HG02943 (cell line): ENCODE measurements at regions not wholly inside any gene's neighbourhood (a gene's known extent, or its start where the extent isn't known, plus 50 kb on each side); places are given as distances from the start of the nearest gene placed in this dataset.
"Not testable (repeated sequence)": the region's sequence is repeated elsewhere in the genome, so short reads cannot be mapped to it uniquely, and the experiment has no call there.

Source experiments
- ATAC-seq: cut with Tn5 transposase; IDR thresholded peaks from one replicate; pipeline ENCODE4 v1.9.1; 2021; ENCODE audit warnings: mild to moderate bottlenecking, low read depth, moderate library complexity; ENCODE audit not compliant: unreplicated experiment

DNA sequence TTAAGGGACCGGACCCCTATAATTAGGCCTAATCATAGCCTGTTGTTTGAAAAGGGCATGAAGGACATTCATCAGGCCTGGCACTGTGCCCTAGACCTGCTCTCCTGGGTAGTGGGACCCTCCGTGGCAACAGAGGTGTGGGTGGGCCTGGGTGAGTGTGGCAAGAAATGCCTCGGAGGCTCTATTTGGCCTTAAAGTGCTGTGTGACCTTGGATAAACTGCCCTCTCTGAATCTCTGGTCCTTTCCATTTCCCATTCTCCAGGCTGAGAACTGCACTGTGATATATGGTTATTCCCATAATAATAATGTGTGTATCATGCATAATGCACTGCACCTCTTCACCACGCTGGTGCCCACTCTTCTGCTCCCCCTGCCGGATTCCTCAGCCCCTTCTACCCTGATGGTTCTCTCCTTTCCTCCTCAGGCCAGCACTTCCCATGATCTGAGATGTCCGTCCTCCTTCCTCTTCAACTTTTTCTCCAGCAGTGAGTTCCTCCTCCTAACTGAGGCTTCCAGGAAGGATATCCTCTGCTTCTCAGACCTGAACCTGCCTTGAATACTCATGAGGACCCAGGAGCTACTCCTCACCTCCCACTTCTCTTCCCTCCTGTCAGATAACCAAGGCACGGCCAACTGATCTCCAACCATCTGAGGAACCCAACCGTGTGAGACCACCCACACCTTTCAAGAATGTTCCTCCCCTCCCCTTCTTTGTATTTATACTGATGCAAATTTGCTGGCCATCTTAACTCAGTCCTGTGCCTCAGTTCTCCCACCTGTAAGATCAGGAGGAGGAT is 111.0 kb upstream of the PZP start:
- ATAC-seq = no peak

DNA sequence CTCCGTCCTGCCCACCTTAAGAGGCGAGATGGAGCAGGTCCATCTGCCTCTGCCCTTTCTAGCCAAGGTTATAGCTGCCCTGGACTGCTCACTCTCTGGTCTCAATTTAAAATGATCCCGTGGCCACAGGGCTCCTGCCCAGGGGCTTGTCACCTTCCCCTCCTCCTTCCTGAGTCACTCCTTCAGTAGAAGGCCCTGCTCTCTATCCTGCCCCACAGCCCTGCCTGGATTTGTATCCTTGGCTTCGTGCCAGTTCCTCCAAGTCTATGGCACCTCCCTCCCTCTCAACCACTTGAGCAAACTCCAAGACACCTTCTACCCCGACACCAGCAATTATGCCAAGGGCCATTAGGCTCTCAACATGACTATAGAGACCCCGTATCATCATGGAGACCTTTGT is 105.3 kb upstream of the PZP start:
- not testable (repeated sequence) for ATAC-seq

DNA sequence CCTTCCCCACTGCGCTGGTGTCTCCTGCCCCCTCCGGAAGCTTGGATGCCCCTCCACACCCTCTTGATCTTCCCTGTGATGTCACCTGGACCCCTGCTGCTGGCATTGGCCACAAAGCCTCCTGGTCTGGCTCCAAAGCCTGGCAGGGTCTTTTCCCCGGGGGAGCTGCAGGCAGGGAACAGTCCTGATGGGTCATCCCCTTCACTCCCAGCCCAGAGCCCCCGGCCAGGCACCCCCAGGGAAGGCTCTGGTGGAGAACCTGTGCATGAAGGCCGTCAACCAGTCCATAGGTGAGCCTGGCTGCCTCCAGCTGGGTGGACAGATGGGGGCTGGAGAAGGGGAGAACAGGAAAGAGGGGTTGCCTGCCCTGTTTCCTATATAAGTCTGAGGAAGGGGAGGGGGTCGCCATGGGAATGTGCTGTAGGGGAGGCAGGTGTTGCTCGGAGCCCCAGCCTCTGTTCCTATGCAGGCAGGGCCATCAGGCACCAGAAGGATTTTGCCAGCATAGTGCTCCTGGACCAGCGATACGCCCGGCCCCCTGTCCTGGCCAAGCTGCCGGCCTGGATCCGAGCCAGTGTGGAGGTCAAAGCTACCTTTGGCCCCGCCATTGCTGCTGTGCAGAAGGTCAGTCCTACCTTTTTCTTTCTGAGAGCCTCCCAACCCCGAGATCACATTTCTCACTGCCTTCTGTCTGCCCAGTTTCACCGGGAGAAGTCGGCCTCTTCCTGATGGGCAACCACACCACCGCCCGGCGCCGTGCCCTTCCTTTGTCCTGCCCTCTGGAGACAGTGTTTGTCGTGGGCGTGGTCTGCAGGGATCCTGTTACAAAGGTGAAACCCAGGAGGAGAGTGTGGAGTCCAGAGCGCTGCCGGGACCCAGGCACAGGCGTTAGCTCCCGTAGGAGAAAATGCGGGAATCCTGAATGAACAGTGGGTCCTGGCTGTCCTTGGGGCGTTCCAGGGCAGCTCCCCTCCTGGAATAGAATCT is 104.5 kb upstream of the PZP start:
- ATAC-seq = not testable (repeated sequence)

DNA sequence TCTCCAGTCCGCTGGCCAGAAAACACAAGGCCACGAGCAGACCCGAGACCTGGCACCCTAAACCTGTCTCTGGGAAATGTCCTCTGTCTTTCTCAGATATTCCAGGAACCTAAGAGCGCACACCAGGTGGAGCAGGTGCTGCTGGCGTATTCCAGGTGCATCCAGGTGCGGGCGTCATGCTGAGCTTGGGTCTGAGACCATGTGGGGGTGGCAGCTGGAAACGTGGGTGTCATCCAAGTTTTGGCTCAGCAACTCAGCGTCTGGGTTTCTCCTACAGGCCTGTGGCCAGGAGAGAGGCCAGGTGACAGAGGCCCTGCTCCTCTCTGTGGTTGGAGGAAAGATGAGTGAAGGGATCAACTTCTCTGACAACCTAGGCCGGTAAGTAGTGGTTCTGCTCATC is 103.3 kb upstream of the PZP start:
- ATAC-seq = not testable (repeated sequence)

DNA sequence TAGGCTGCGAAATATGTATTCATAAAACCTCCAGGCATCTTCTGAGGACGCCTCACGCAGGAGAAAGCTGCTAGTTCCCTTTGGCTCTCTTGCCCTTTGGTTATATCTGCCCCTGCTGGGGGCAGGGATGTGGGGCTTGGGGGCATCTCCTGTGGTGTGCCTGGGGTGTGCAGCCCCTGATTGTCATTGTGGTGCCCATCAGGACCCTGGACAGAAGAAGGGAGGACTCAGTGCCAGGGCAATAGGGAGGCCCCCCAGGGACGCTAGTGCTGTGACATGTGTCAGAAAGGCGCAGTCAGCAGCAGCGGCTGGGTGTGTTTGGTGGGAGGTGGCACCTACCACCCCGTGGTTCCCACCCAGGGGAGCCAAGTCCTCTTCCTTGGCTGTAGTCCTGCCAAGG is 102.5 kb upstream of the PZP start:
- not testable (repeated sequence) for ATAC-seq

DNA sequence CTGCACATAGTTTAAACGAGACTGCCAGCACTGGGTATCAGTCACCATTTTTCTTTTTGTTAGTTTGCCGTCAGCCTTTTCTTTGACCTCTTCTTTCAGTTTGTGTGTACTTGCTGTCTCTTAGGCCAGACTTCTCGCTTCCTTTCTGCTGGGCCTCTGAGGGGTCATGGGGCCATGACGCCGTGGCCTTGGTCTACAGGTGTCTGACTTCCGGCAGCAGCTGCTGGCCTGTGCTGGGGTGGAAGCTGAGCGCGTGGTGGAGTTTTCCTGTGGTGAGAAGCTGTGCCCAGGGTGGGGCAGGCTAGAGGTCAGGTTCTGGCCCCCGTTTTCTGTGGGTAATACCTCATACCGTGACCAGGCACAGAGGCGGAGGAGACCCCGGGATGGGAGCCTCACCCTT is 101.6 kb upstream of the PZP start:
- ATAC-seq = not testable (repeated sequence)

DNA sequence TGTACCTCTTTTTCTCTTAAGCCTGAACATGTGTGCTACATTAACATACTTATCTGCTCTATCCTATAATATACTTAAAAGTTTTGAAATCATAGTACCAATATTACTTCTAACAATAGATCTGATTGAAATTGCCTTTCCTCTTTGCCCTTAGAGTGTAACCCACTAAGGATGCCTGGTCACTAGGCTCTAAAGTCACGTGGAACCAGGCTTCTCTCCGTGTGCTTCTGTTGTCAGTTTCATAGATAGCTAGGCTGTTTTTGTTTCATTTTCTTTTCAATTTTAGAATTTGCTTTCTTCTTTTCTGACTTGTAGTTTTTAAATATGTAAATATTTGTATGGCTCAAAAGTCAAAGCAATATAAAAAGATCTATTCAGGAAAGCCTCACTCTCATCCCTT is 100.5 kb upstream of the PZP start:
- ATAC-seq = not testable (repeated sequence)

DNA sequence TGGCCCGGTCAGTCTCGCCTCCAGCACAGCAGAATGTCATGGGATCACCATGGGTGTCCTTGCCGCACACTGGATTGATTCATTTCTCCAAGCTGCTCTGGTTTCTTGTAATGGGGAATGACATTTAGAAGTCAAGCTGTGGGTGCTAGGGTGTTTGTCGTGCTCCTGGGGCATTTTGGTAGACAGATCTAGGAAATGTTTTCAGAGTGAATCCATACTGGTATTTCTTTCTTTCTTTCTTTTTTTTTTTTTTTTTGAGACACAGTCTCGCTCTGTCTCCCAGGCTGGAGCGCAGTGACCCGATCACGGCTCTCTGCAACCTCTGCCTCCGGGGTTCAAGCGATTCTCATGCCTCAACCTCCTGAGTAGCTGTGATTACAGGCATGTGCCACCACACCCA is 100.0 kb upstream of the PZP start:
- not testable (repeated sequence) for ATAC-seq

DNA sequence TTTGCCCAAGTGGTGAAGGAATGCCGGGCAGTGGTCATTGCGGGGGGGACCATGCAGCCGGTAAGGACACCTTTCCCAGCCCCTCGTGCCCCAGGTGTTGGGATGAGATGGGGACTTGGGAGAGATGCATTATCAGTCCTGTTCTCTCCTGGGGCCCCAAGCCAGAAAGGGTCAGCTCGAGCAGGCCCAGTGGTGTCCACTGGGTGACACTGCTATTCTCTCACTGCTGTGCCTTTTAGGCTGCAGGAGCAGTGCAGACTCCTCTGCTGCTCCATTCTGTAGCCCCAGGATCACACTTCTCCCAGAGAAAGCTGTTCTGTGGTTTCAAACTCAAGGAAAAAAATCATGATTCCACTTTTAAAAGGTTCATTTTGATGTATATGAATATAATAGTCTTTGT is 99.1 kb upstream of the PZP start:
- not testable (repeated sequence) for ATAC-seq

DNA sequence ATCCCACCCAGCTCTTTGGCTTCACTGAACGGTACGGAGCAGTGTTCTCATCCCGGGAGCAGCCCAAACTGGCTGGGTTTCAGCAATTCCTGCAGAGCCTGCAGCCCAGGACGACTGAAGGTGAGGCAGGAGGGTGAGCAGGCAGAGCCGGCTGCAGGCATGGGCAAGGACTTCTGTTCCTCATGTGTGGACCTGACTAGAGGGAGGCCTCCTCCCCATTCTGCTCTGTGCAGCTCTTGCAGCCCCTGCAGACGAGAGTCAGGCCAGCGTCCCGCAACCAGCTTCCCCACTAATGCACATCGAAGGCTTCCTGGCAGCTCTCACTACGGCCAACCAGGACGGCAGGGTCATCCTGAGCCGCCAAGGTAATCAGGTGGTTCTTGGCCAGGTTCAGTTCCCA is 97.8 kb upstream of the PZP start:
- not testable (repeated sequence) for ATAC-seq

DNA sequence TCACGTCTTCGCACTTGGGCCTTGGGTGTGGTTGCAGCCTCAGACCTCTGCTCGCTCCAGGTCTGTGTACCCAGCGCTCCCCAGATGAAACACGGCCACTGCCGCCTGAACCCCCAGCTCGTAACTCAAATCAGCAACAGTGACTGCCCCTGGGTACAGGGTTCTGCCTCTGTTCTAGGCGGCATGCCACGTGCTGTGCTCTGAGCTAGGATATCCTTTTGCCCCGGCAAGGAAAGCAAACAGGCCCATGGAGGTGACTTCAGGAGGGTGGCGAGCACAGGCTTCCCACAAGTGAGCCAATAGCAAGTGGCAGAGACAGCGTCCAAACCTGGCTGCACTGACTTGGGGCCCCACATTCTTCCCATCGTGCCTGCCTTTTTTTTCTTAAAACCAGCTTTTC is 96.3 kb upstream of the PZP start:
- not testable (repeated sequence) for ATAC-seq

DNA sequence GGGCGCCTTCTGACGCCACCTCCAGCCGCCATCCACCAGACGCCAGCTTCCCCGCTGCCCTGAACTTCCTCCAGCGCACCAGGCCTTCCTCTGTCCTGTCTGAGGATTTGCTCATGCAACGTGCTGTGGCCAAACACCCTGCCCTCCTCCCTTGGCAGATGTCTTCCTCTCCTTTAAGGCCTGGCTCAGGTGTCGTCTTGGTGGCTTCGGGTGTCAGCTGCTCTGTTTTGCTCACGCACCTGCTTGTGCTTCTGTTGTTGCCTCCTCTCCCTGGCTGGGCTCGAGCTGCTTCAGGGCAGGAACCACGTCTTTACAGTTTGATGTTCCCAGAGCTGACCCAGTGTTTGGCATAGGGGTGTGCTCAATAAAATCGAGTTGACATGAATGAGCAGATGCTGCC is 87.7 kb upstream of the PZP start:
- ATAC-seq = not testable (repeated sequence)

DNA sequence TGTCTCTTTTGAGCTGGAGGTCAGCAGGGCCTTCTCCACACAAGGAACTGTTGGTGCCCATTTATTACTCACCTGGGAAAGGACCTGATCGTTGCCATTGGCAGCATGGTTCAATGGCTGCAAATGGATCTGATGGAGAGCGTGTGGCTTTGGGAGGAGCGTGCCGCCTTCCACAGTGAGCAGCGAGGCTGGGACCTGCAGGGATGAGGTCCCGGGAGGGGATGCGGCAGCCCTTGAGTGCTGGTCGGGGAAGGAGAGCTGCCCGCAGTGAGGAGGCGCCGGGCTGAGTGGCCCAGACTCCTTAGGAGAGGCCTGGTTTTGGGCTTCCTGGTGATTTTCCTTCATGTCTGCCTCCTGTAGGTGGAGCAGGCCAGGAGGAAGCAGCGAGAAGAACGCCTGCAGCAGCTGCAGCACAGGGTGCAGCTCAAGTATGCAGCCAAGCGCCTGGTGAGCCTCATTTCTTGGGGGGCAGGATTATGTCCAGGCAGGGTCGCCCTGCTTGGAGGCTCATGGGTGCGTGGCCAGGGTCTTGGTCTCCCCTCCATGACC is 86.0 kb upstream of the PZP start:
- ATAC-seq = not testable (repeated sequence)

DNA sequence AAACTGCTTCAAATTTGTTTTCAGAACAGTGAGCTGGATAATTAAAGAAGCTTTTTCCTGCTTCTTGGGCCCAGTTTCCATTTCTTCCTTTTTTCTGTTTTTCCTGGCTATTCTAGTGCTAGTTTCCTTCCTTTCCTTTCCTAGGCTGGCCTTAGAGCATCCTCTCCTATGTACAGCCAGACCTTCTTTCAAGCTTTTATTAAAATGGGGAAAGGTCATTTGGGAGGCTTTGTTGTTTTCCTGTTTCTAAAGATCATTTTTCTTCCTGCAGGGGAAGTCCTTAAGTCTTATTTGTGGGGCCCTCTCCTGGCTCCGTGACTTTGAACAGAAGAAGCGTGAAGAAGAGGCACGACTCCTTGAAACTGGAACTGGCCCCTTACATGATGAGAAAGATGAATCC is 85.2 kb upstream of the PZP start:
- ATAC-seq = not testable (repeated sequence)

DNA sequence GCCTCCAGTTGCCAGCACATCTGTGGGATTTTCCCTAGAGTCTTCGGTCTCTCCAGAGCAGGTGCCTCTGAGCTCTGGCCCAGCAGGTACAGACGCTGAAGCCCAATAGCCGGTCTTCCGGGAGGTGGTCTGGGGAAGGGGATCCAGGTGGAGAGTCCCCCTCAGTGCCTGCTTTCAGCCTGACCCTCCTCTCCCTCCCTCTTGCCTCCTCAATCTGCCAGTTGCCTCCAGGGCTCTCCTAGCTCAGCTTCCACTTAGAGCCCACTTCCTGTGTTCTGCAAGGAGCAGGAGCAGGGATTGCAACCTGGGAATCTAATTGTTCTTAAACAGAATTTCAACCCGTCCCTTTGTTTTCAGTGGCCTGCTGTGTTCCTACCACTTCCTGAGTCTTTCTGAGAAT is 81.8 kb upstream of the PZP start:
- not testable (repeated sequence) for ATAC-seq

DNA sequence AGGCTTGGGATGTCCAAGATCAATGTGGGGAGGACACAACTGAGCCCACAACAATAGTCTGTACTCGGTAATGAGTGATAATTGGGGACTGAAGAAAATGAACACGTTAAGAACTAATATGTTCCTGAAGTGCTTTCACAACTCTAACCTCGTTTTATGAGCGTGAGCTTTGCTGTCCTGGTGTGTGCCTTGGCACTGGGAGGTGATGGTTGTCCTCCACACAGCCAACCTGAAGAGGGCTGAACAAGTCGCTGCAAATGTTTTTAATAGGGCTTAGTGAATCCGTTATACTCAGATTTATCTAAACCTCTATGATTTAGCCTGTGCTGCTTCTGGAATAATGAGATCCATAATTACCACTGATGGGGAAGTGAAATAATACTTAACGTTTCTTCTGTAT is 76.5 kb upstream of the PZP start:
- ATAC-seq = not testable (repeated sequence)

DNA sequence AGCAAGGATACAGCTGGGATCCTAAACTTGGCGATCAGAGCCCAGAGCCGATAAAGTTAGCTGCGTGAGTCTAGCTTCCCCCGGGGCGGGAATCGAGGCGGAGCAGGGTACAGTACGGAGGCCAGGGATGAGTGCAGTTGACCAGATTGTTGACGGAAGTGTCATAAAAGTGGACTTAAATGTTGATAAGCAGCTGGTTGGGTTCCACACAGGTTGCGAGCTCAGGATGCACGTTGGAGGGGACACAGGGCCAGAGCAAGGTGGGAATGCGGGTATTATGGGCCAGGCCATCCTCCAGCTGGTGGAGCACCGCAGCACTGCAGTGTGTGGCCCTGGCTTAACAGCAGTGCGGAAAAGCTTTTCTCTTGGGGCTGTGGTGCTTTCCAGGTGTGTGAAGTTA is 76.0 kb upstream of the PZP start:
- peak; percentile 35 for ATAC-seq

DNA sequence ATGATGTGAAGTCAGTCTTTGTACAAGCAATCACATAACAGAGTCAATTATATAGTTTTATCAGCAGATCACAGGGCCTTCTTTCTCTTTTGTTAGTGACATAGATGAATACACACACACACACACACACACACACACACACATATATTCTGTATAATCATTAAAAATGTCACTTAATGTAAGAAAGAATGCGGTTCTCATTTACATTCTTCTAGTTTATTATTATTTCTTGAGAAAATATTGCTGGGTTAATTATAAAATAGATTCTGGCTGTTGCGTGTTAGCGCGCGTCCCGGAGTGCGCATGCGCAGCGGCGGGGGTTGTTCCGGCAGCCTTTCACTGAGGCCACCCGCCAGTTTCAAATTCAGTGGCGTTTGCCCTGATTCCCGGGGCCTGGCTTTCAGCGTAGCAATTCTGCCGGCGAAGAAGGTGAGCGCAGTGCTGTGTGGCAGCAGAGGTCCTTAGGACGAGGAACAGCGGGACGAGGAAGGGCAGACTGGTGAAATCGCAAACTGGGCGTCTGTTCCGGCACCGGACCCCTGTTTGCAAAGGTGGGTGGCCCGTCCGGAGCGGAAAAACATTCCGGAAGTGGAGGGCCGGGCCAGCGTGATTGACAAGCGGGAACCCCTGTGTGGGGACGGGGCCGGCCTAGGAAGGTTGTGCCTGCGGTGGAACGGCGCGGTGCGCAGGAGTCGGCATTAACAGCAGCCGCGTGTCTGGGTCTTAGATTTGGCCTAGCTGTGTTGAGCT is 75.3 kb upstream of the PZP start:
- ATAC-seq = peak; percentile 80

DNA sequence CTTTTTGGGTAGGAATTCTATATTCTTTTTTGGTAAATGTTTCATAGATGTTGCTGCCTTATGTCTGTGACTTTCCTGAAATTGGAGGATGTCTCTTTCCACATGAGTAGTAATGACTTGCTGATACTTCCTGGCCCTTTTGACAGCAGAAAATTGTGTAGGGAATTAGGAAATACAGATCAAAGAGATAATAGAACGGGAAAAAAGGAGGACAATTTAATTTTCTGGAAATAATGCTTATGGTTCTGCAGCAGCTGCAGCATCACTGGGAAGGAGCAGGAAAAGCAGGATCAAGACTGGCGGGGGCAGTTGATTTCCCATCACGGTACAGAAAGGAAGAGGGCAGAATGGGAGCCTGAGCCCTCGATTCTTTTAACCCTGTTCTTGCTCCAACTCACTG is 68.8 kb upstream of the PZP start:
- no peak for ATAC-seq

DNA sequence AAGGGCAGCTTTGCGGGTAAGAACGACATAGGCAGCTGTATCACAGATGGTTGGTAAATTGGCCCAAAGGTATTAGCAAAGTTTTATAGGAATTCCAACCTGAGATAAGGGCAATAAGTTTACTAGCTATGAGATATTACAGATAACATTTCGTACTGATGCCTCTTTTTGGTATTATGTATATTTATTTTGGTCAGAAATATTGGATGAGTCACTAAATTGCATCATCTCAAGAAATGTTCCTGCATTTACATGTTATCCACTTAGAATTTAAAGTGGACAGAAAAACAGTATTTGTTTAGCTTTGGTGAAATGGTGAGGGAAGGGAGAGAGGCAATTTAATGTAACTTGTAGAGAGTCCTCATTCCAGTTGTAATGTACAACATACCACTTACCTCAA is 65.1 kb upstream of the PZP start:
- no peak for ATAC-seq
